ENCODE measurements at regions not wholly inside any gene's neighbourhood (a gene's known extent, or its start where the extent isn't known, plus 50 kb on each side); places are given as distances from the start of the nearest gene placed in this dataset.

GRCh38 chr15:27608248-27608647, 490.9 kb downstream of the OCA2 start:
- no peak for DNase-seq

- peak; percentile 23 to 67 (median 62) for DNase-seq
These were observed 497.7 kb downstream of the OCA2 start for GRCh38 chr15:27601239-27601960.

GRCh38 chr15:27599034-27599433, 500.1 kb downstream of the OCA2 start:
- peak in 2 of 3 experiments; percentile 23 to 44 for DNase-seq

- no peak for DNase-seq
These were observed 500.7 kb downstream of the OCA2 start for GRCh38 chr15:27598251-27599009.

- DNase-seq = no peak
These were observed 503.9 kb downstream of the OCA2 start for GRCh38 chr15:27595211-27595610.

GRCh38 chr15:27592036-27592760, 506.9 kb downstream of the OCA2 start:
- DNase-seq = no peak
